Right hindlimb (tissue), 1 donor: ENCODE measurements at regions not wholly inside any gene's neighbourhood (a gene's known extent, or its start where the extent isn't known, plus 50 kb on each side); places are given as distances from the start of the nearest gene placed in this dataset.
"Not testable (repeated sequence)": the region's sequence is repeated elsewhere in the genome, so short reads cannot be mapped to it uniquely, and the experiment has no call there.

Source experiments
- DNase-seq: peaks from one replicate; pipeline ENCODE4 v3.0.0-alpha.2; 2018

GRCh38 chr2:87319705-87320104, 298.1 kb upstream of the PLGLB1 start:
- not testable (repeated sequence) for DNase-seq

- not testable (repeated sequence) for DNase-seq
Measured at GRCh38 chr2:87321201-87321600, 299.6 kb upstream of the PLGLB1 start.

- not testable (repeated sequence) for DNase-seq
Measured at GRCh38 chr2:87324335-87325041, 302.8 kb upstream of the PLGLB1 start.

- DNase-seq, result not testable (repeated sequence)
Measured at GRCh38 chr2:87325042-87325910, 303.6 kb upstream of the PLGLB1 start.

GRCh38 chr2:87325911-87326294, 304.3 kb upstream of the PLGLB1 start:
- not testable (repeated sequence) for DNase-seq

- DNase-seq, result not testable (repeated sequence)
Measured at GRCh38 chr2:87326754-87327153, 305.1 kb upstream of the PLGLB1 start.

GRCh38 chr2:87327648-87328371, 306.2 kb upstream of the PLGLB1 start:
- not testable (repeated sequence) for DNase-seq

GRCh38 chr2:87329529-87329928, 307.9 kb upstream of the PLGLB1 start:
- not testable (repeated sequence) for DNase-seq

GRCh38 chr2:87330486-87330885, 308.8 kb upstream of the PLGLB1 start:
- DNase-seq, result not testable (repeated sequence)

- DNase-seq, result not testable (repeated sequence)
Measured at GRCh38 chr2:87331940-87332583, 310.4 kb upstream of the PLGLB1 start.

GRCh38 chr2:87334888-87335287, 313.2 kb upstream of the PLGLB1 start:
- DNase-seq, result not testable (repeated sequence)

GRCh38 chr2:87338998-87339397, 317.4 kb upstream of the PLGLB1 start:
- not testable (repeated sequence) for DNase-seq

GRCh38 chr2:87341601-87342014, 320.0 kb upstream of the PLGLB1 start:
- DNase-seq, result peak; percentile 72

- DNase-seq, result not testable (repeated sequence)
Measured at GRCh38 chr2:87342175-87342574, 320.5 kb upstream of the PLGLB1 start.

- DNase-seq, result not testable (repeated sequence)
Measured at GRCh38 chr2:87343347-87343746, 321.7 kb upstream of the PLGLB1 start.

- DNase-seq, result not testable (repeated sequence)
Measured at GRCh38 chr2:87345283-87345682, 323.6 kb upstream of the PLGLB1 start.

GRCh38 chr2:87348556-87348955, 326.9 kb upstream of the PLGLB1 start:
- DNase-seq, result not testable (repeated sequence)

GRCh38 chr2:87349006-87349405, 327.4 kb upstream of the PLGLB1 start:
- DNase-seq, result not testable (repeated sequence)

- DNase-seq, result not testable (repeated sequence)
Measured at GRCh38 chr2:87352178-87352934, 330.7 kb upstream of the PLGLB1 start.

GRCh38 chr2:87353408-87353807, 331.8 kb upstream of the PLGLB1 start:
- not testable (repeated sequence) for DNase-seq

- DNase-seq, result not testable (repeated sequence)
Measured at GRCh38 chr2:87354102-87354501, 332.5 kb upstream of the PLGLB1 start.

- DNase-seq, result not testable (repeated sequence)
Measured at GRCh38 chr2:87360250-87360649, 338.6 kb upstream of the PLGLB1 start.
